Body of pancreas (tissue), 4 donors: ENCODE measurements at regions not wholly inside any gene's neighbourhood (a gene's known extent, or its start where the extent isn't known, plus 50 kb on each side); places are given as distances from the start of the nearest gene placed in this dataset.
A peak's percentile ranks its signal among the peaks of the same experiment; 100 is the strongest.

Experiments used
- POLR2A ChIP-seq, 3 donors: fragments of 450-650 bp; IDR thresholded peaks; one replicate each; pipeline ENCODE4 v1.6.1; 2016; ENCODE audit warnings: antibody characterized with exemption in 3 of 3, mild to moderate bottlenecking in 2 of 3
- TF ChIP-seq, protein P1 (sequence below), 7 experiments: fragments of 450-650 bp in 4 of 7; fragments of 200-600 bp in 3 of 7; sonication (generic) in 3 of 7; IDR thresholded peaks; one replicate each; pipeline ENCODE4 v1.5.1; 2016 to 2019; ENCODE audit warnings: antibody characterized with exemption in 7 of 7

DNA sequence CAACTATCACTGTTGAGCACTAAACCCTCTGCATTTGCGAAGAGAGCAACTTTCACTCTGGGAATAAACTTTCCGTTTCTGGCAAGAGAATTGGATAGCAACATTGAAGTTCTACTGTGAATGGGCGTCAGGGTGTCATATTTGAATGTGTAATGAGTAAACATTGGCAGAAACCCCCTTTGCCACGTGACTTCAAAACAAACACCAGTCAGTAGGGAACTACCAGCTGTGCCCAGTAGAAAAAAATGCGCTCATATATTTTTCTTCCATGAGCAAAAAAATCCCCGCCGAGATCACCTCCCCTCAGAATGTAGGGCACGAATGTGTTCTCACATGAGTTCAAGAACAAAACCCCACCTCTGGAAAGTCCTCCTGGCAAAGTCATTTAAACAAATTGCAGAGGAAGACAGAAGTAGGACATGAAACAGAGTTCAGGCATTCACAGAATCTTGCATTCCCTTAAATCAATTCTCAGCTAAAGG is 80.6 kb downstream of the BTG1 start:
- TF ChIP-seq, protein P1, sequence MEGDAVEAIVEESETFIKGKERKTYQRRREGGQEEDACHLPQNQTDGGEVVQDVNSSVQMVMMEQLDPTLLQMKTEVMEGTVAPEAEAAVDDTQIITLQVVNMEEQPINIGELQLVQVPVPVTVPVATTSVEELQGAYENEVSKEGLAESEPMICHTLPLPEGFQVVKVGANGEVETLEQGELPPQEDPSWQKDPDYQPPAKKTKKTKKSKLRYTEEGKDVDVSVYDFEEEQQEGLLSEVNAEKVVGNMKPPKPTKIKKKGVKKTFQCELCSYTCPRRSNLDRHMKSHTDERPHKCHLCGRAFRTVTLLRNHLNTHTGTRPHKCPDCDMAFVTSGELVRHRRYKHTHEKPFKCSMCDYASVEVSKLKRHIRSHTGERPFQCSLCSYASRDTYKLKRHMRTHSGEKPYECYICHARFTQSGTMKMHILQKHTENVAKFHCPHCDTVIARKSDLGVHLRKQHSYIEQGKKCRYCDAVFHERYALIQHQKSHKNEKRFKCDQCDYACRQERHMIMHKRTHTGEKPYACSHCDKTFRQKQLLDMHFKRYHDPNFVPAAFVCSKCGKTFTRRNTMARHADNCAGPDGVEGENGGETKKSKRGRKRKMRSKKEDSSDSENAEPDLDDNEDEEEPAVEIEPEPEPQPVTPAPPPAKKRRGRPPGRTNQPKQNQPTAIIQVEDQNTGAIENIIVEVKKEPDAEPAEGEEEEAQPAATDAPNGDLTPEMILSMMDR (IDR thresholded peaks at IDR 0.05), result peak in 4 of 7 experiments; percentile 30 to 44 (median 32)
- TF ChIP-seq POLR2A (IDR thresholded peaks at IDR 0.05), result peak in 2 of 3 donors; percentile 52 to 70
